DMS53 treated with DMSO at 0.1 percent for 48 hours (cell line): ENCODE measurements at regions not wholly inside any gene's neighbourhood (a gene's known extent, or its start where the extent isn't known, plus 50 kb on each side); places are given as distances from the start of the nearest gene placed in this dataset.

Experiments
- DNase-seq: peaks from one replicate; lab custom pipeline; 2025; ENCODE audit not compliant: unreplicated experiment; lab: John Stamatoyannopoulos, UW

DNA sequence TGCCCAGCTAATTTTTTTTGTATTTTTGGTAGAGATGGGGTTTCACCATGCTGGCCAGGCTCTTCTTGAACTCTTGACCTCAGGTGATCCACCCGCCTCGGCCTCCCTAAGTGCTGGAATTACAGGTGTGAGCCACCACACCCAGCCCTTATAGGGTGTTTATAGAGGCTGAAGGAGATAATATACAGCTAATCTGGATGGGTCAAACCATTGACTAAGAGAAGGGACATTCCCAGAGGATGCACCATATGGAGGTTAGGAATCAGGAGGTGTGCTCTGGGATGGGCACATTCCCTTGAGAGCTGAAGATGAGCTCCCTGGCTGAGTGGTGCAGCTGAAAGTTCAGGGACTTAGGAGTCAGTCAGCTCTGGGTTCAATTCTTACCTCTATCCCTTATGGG is 68.3 kb upstream of the SHISA3 start:
- no peak for DNase-seq

GRCh38 chr4:42329421-42329820 is 67.9 kb upstream of the SHISA3 start:
- no peak for DNase-seq

GRCh38 chr4:42330002-42330592 is 67.2 kb upstream of the SHISA3 start:
- DNase-seq, result no peak

DNA sequence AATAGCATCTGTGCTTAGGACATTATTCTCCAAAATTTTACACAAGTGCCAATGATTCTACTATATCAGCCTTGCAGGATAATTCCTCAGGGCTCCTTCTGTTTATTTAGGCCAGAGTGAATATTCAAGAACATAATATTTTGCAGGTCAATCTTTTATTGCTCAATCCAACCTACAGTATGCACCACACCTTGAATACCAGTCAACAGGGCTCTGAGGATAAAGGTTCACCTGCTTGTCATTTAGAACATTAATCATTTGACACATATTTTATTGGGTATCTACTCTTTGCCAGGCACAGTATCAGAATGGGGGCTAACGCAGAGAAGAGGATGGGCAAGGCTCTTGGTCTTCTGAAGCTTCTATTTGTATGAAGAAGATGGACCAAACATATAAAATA is 66.2 kb upstream of the SHISA3 start:
- DNase-seq, result no peak

GRCh38 chr4:42331914-42332368 is 65.3 kb upstream of the SHISA3 start:
- peak; percentile 53 for DNase-seq

GRCh38 chr4:42339935-42340406 is 57.3 kb upstream of the SHISA3 start:
- no peak for DNase-seq

- no peak for DNase-seq
Observed at GRCh38 chr4:42341518-42342026, 55.7 kb upstream of the SHISA3 start.

GRCh38 chr4:42342459-42342858 is 54.8 kb upstream of the SHISA3 start:
- DNase-seq, result no peak

- no peak for DNase-seq
Observed at GRCh38 chr4:42344309-42344708, 53.0 kb upstream of the SHISA3 start.

- DNase-seq, result no peak
Observed at GRCh38 chr4:42344749-42345148, 52.5 kb upstream of the SHISA3 start.

DNA sequence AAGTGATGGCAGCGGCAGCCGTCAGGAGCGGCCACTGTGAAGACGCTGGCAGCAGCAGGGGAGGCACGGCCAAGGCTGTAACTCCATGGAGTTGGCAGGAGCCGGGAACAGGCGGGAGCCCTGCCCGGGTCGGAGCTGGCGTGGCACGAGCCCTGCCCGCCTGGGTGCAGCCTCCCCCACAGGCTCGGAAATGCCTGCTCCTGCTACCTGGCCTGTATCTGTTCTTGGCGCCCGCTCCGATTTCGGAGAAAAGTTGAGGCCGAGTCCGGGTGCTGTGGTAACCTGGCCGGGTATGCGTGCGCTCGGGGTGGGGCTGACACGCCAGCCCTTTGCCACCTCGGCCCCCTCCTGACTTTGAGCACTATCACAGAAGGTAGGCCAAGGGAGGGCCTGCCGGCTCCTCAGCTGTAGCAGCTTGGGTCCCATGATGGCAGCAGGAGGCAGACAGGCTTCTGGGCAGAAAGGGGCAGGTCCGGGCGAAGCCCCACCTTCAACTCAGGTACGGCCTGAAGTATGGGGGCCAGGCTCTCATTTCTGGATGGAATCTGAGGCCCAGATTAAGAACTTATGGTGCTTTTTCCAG is 51.2 kb upstream of the SHISA3 start:
- DNase-seq, result no peak

GRCh38 chr4:42347076-42347475 is 50.2 kb upstream of the SHISA3 start:
- no peak for DNase-seq
